H1 (cell line): ENCODE measurements at regions not wholly inside any gene's neighbourhood (a gene's known extent, or its start where the extent isn't known, plus 50 kb on each side); places are given as distances from the start of the nearest gene placed in this dataset.

Source experiments
- CTCF ChIA-PET: fragments of 300-600 bp; sonication (Branson Sonifier 250); formaldehyde crosslinking; loops from one replicate; lab custom pipeline; 2021; ENCODE audit not compliant: partially characterized antibody; lab: Charles Lee
- POLR2A ChIA-PET: fragments of 300-600 bp; sonication (Branson Sonifier 250); formaldehyde crosslinking; loops from one replicate; lab custom pipeline; 2021; ENCODE audit warnings: inconsistent platforms; ENCODE audit not compliant: partially characterized antibody; lab: Charles Lee
- DNase-seq, 2 experiments: peaks; one replicate each; pipeline versions ENCODE4 v3.0.0 to v3.0.0-alpha.2; 2010 to 2022; ENCODE audit warnings: low spot score in 2 of 2, low read depth in 1 of 2, mixed read lengths in 1 of 2
- FAIRE-seq: peaks from 2 replicates; lab custom pipeline; 2011; peaks lifted over from hg19 to GRCh38; lab: Jason Lieb, UNC
- H2AFZ ChIP-seq: 2 replicates; pipeline ENCODE4 v1.8.1; 2012; ENCODE audit warnings: low read length, inconsistent platforms
- H2AK5ac ChIP-seq: 2 replicates; pipeline ENCODE4 v1.6.1; 2013; ENCODE audit warnings: low read depth, low read length
- H2BK120ac ChIP-seq: replicated peaks from 2 replicates; pipeline ENCODE3; 2013; ENCODE audit warnings: low read depth, low read length, inconsistent platforms
- H2BK12ac ChIP-seq: 2 replicates; pipeline ENCODE4 v1.6.1; 2013; ENCODE audit warnings: low read depth, low read length
- H2BK15ac ChIP-seq: 2 replicates; pipeline ENCODE4 v1.6.1; 2013; ENCODE audit warnings: low read length
- H2BK20ac ChIP-seq: 2 replicates; pipeline ENCODE4 v1.6.1; 2013; ENCODE audit warnings: low read length
- H2BK5ac ChIP-seq: 2 replicates; pipeline ENCODE4 v1.6.1; 2013; ENCODE audit warnings: low read depth, low read length
- H3K14ac ChIP-seq: 2 replicates; pipeline ENCODE4 v1.6.1; 2013; ENCODE audit warnings: inconsistent platforms; ENCODE audit not compliant: insufficient read length
- H3K18ac ChIP-seq: 2 replicates; pipeline ENCODE4 v1.6.1; 2013; ENCODE audit warnings: low read length; ENCODE audit errors: extremely low read depth
- H3K23ac ChIP-seq: 2 replicates; pipeline ENCODE4 v1.6.1; 2013; ENCODE audit warnings: inconsistent platforms; ENCODE audit not compliant: insufficient read length
- H3K23me2 ChIP-seq: 2 replicates; pipeline ENCODE4 v1.6.1; 2013; ENCODE audit warnings: low read depth, low read length
- H3K27ac ChIP-seq: 2 replicates; pipeline ENCODE4 v1.6.1; 2011; ENCODE audit warnings: low read depth, low read length, inconsistent platforms
- H3K27me3 ChIP-seq, 4 experiments: replicated peaks in 1 of 4; 1 replicate in 1 of 4; 2 replicates in 3 of 4; pipeline versions ENCODE4 v1.6.1 to v1.8.1; 2011 to 2013; ENCODE audit warnings: low read length in 3 of 4, mild to moderate bottlenecking in 3 of 4, inconsistent platforms in 2 of 4, mixed read lengths in 2 of 4, moderate library complexity in 1 of 4; ENCODE audit not compliant: control insufficient read depth in 3 of 4, insufficient read depth in 3 of 4; ENCODE audit errors: extremely low read depth in 1 of 4
- H3K36me3 ChIP-seq, 4 experiments: 2 replicates each; pipeline versions ENCODE4 v1.6.1 to v1.8.1; 2011 to 2013; ENCODE audit warnings: mild to moderate bottlenecking in 4 of 4, low read length in 3 of 4, moderate library complexity in 2 of 4, control low read depth in 1 of 4, inconsistent platforms in 1 of 4; ENCODE audit not compliant: insufficient read depth in 4 of 4, control insufficient read depth in 2 of 4
- H3K4ac ChIP-seq: replicated peaks from 2 replicates; pipeline ENCODE3; 2013; ENCODE audit warnings: low read length, low read depth, mixed read lengths, inconsistent platforms; ENCODE audit not compliant: insufficient read length
- H3K4me1 ChIP-seq, 4 experiments: replicated peaks in 1 of 4; 1 replicate in 1 of 4; 2 replicates in 3 of 4; pipeline versions ENCODE4 v1.6.1 to v1.8.1; 2011 to 2013; ENCODE audit warnings: low read length in 3 of 4, inconsistent platforms in 2 of 4, mixed read lengths in 1 of 4; ENCODE audit not compliant: insufficient read depth in 4 of 4, control insufficient read depth in 3 of 4
- H3K4me2 ChIP-seq, 2 experiments: 2 replicates each; pipeline versions ENCODE4 v1.6.1 to v1.8.1; 2011 to 2013; ENCODE audit warnings: low read depth in 2 of 2, low read length in 2 of 2, control low read depth in 1 of 2, inconsistent platforms in 1 of 2, mild to moderate bottlenecking in 1 of 2; ENCODE audit not compliant: insufficient read depth in 1 of 2
- H3K4me3 ChIP-seq, 4 experiments: fragments of 200-600, 300-600 bp in 1 of 4; sonication (generic), shearing (Covaris generic), sonication (Bioruptor Twin) in 1 of 4; 2 replicates each; pipeline versions ENCODE4 v1.5.1 to v1.8.1; 2011 to 2016; ENCODE audit warnings: low read length in 4 of 4, low read depth in 3 of 4, control low read depth in 2 of 4, inconsistent platforms in 2 of 4, mild to moderate bottlenecking in 2 of 4, mixed read lengths in 1 of 4, moderate library complexity in 1 of 4; ENCODE audit not compliant: insufficient read depth in 2 of 4; ENCODE audit errors: extremely low read depth in 1 of 4
- H3K56ac ChIP-seq: replicated peaks from 2 replicates; pipeline ENCODE3; 2013; ENCODE audit warnings: low read depth, mild to moderate bottlenecking, mixed read lengths, low read length, inconsistent platforms; ENCODE audit not compliant: insufficient read length
- H3K79me1 ChIP-seq: 2 replicates; pipeline ENCODE4 v1.6.1; 2013; ENCODE audit warnings: low read depth, low read length, control low read depth
- H3K79me2 ChIP-seq, 2 experiments: 2 replicates each; pipeline versions ENCODE4 v1.6.1 to v1.8.1; 2012 to 2013; ENCODE audit warnings: low read length in 2 of 2, mild to moderate bottlenecking in 2 of 2, inconsistent platforms in 1 of 2; ENCODE audit not compliant: insufficient read depth in 2 of 2, control insufficient read depth in 1 of 2
- H3K9ac ChIP-seq, 4 experiments: replicated peaks in 1 of 4; 1 replicate in 1 of 4; 2 replicates in 3 of 4; pipeline versions ENCODE4 v1.6.1 to v1.8.1; 2011 to 2013; ENCODE audit warnings: low read depth in 3 of 4, low read length in 3 of 4, control low read depth in 2 of 4, mild to moderate bottlenecking in 2 of 4, moderate library complexity in 2 of 4, inconsistent platforms in 1 of 4; ENCODE audit errors: extremely low read depth in 1 of 4
- H3K9me3 ChIP-seq, 2 experiments: 2 replicates each; pipeline versions ENCODE4 v1.6.1 to v1.8.1; 2012 to 2013; ENCODE audit warnings: mild to moderate bottlenecking in 2 of 2, moderate library complexity in 2 of 2, control low read depth in 1 of 2, inconsistent platforms in 1 of 2, low read depth in 1 of 2, low read length in 1 of 2, mixed read lengths in 1 of 2; ENCODE audit not compliant: insufficient read depth in 2 of 2
- H4K20me1 ChIP-seq, 2 experiments: replicated peaks in 1 of 2; 2 replicates each; pipeline versions ENCODE3 to v1.8.1; 2011 to 2013; ENCODE audit warnings: inconsistent platforms in 2 of 2, low read length in 2 of 2, mild to moderate bottlenecking in 1 of 2; ENCODE audit not compliant: insufficient read depth in 2 of 2, control insufficient read depth in 1 of 2
- H4K5ac ChIP-seq: 2 replicates; pipeline ENCODE4 v1.6.1; 2013; ENCODE audit warnings: low read length, low read depth, mixed read lengths, inconsistent platforms; ENCODE audit not compliant: insufficient read length
- H4K8ac ChIP-seq: 2 replicates; pipeline ENCODE4 v1.8.0; 2013; ENCODE audit warnings: mild to moderate bottlenecking, moderate library complexity, low read length, inconsistent platforms; ENCODE audit not compliant: insufficient read depth; ENCODE audit errors: extremely low read depth
- H4K91ac ChIP-seq: replicated peaks from 2 replicates; pipeline ENCODE3; 2013; ENCODE audit warnings: low read length, mixed read lengths, inconsistent platforms; ENCODE audit not compliant: insufficient read length
- BACH1 ChIP-seq: IDR thresholded peaks from 2 replicates; pipeline ENCODE4 v1.6.1; 2012; ENCODE audit warnings: low read length, improper control_type of control experiment
- BRCA1 ChIP-seq: IDR thresholded peaks from 2 replicates; pipeline ENCODE4 v1.6.1; 2012; ENCODE audit warnings: low read depth, low read length, improper control_type of control experiment
- CBX5 ChIP-seq: fragments of 300-800, 300-1000 bp; sonication (generic); IDR thresholded peaks from 2 replicates; pipeline ENCODE4 v1.7.1; 2016; ENCODE audit warnings: antibody characterized with exemption, low read length, low read depth
- CHD1 ChIP-seq: IDR thresholded peaks from 2 replicates; pipeline ENCODE4 v1.6.1; 2012; ENCODE audit warnings: low read depth, low read length, improper control_type of control experiment
- CREB1 ChIP-seq: IDR thresholded peaks from 2 replicates; pipeline ENCODE4 v1.6.1; 2012; ENCODE audit warnings: inconsistent platforms
- HDAC2 ChIP-seq, 2 experiments: fragments of 300-600 bp in 1 of 2; sonication (generic) in 1 of 2; IDR thresholded peaks; 2 replicates each; pipeline ENCODE4 v1.6.1; 2011 to 2012; ENCODE audit warnings: low read depth in 2 of 2, low read length in 2 of 2, mild to moderate bottlenecking in 2 of 2, moderate library complexity in 2 of 2, borderline replicate concordance in 1 of 2, inconsistent platforms in 1 of 2
- HDAC6 ChIP-seq: IDR thresholded peaks from one replicate; pipeline ENCODE4 v1.7.1; 2012; ENCODE audit warnings: low read depth, mild to moderate bottlenecking, inconsistent platforms, low read length, moderate library complexity
- PHF8 ChIP-seq: fragments of 200-600 bp; sonication (generic); conservative IDR thresholded peaks from 2 replicates; pipeline ENCODE4 v1.7.1; 2012; ENCODE audit warnings: low read depth, mild to moderate bottlenecking, inconsistent platforms, low read length, moderate library complexity
- POU5F1 ChIP-seq: IDR thresholded peaks from 2 replicates; pipeline ENCODE4 v1.6.1; 2011; ENCODE audit warnings: low read depth, mild to moderate bottlenecking, low read length, moderate library complexity
- RXRA ChIP-seq: IDR thresholded peaks from 2 replicates; pipeline ENCODE4 v1.6.1; 2011; ENCODE audit warnings: low read depth, mild to moderate bottlenecking, low read length, moderate library complexity; ENCODE audit not compliant: insufficient read depth
- SIRT6 ChIP-seq: IDR thresholded peaks from one replicate; pipeline ENCODE4 v1.7.1; 2012; ENCODE audit warnings: low read length, inconsistent platforms
- SRF ChIP-seq: IDR thresholded peaks from 2 replicates; pipeline ENCODE4 v1.6.1; 2011; ENCODE audit warnings: mild to moderate bottlenecking, low read depth, low read length, moderate library complexity
- TBP ChIP-seq: IDR thresholded peaks from 2 replicates; pipeline ENCODE4 v1.6.1; 2011; ENCODE audit warnings: low read depth, low read length, improper control_type of control experiment
- YY1 ChIP-seq: IDR thresholded peaks from 2 replicates; pipeline ENCODE4 v1.6.1; 2011; ENCODE audit warnings: low read depth, mild to moderate bottlenecking, low read length
- WGBS, 2 experiments: shearing (Covaris generic) in 1 of 2; methylation state at CpG; one replicate each; pipeline versions ENCODE4 v1.1.6 to v1.1.7; 2013 to 2015; ENCODE audit warnings: low lambda C conversion rate in 2 of 2, mixed read lengths in 2 of 2, inconsistent platforms in 1 of 2, low coverage in 1 of 2, missing lambda C conversion rate in 1 of 2; ENCODE audit not compliant: insufficient replicate concordance in 2 of 2, insufficient coverage in 1 of 2, insufficient read length in 1 of 2; ENCODE audit errors: extremely low coverage in 1 of 2, missing lambda C conversion rate in 1 of 2; 5-methylcytosine and 5-hydroxymethylcytosine counted together

- Histone ChIP-seq H3K9ac (no peak overlapping the region), H3K79me2 (no peaks in the 10 kb centered on the region), H3K14ac (no peak overlapping the region), H3K4me3 (no peak overlapping the region), H3K27me3 (no peaks in the 10 kb centered on the region), H2BK120ac (no peak overlapping the region), H2AK5ac (no peak overlapping the region), H2AFZ (no peak overlapping the region), H4K5ac (no peak overlapping the region), H3K4me1 (peaks cover 0 to 3% (median under 1%) of the 10 kb centered on the region in 4 experiments; a peak in 2 of 7 replicates), H3K4me2 (no peak overlapping the region), H2BK20ac (peak overlapping the region; percentile 23; the same call in 1 of the 2 replicates), H3K18ac (no peak overlapping the region), H3K27ac (no peak overlapping the region), H3K23ac (no peak overlapping the region), H4K8ac (no peak overlapping the region), H3K23me2 (no peaks in the 10 kb centered on the region), H4K20me1 (no peaks in the 10 kb centered on the region), H3K56ac (no peak overlapping the region), H2BK15ac (no peak overlapping the region), H2BK5ac (no peak overlapping the region), H4K91ac (no peak overlapping the region), H3K4ac (no peak overlapping the region), H3K9me3 (no peaks in the 10 kb centered on the region), H2BK12ac (no peak overlapping the region), H3K36me3 (no peaks in the 10 kb centered on the region), H3K79me1 (no peaks in the 10 kb centered on the region)
- WGBS, 2 experiments = 87% methylated on average over 1 of the region's 1 CpG; no CpG with 5 or more reads in 1 of the 2 experiments
- POLR2A ChIA-PET = no interaction called here
- CTCF ChIA-PET = interaction anchor here (1.1 kb wide), 1 partner anchor 17 kb away, joined by 3 read pairs; no protein-coding TSS in a partner anchor
- FAIRE-seq (no peak), DNase-seq (no peak)
- no peak for TF ChIP-seq YY1
- TF ChIP-seq PHF8 = no peak
- no peak for TF ChIP-seq CBX5
- TF ChIP-seq SRF = no peak
- no peak for TF ChIP-seq RXRA
- TF ChIP-seq CREB1 = no peak
- no peak for TF ChIP-seq CHD1
- TF ChIP-seq BACH1 = no peak
- no peak for TF ChIP-seq SIRT6
- TF ChIP-seq HDAC6 = no peak
- TF ChIP-seq HDAC2 (IDR thresholded peaks at IDR 0.05; ENCODE audit: borderline replicate concordance in 1 of 2, low read depth in 2 of 2, low read length in 2 of 2) = no peak
- no peak for TF ChIP-seq TBP
- no peak for TF ChIP-seq BRCA1
- TF ChIP-seq POU5F1 = no peak
Observed at GRCh38 chr12:42689699-42690098, 100.2 kb upstream of the PRICKLE1 start.
